ENCODE measurements at regions not wholly inside any gene's neighbourhood (a gene's known extent, or its start where the extent isn't known, plus 50 kb on each side); places are given as distances from the start of the nearest gene placed in this dataset.

DNA sequence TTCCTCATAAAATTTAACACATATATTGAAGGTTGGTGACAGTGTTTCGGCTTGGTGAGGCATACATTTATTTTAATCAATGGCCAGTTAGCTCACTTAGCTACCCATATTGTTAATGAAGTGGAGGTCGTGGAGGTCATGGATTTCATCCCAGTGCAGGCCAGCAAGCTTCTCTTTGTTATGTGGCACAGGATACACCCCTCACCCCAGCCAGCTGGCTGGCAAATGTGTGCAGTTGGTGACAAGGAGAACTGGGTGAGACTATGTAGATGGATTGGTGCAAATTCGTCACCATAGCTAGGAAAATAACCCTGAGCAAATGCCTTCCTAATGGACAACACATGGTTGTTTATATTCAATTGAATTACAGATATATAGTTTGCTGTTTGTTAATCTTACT, 50.5 kb upstream of the FOXP2 start:
- no peaks in the 10 kb centered on the region for H3K9me3 ChIP-seq (ENCODE audit: low read depth)
- DNase-seq (ENCODE audit: low read depth in 1 of 2, low spot score in 1 of 2): no peak
- H3K27me3 ChIP-seq: no peaks in the 10 kb centered on the region
- no peak overlapping the region for H3K27ac ChIP-seq
- H3K4me3 ChIP-seq: no peak overlapping the region
- TF ChIP-seq, protein P1, sequence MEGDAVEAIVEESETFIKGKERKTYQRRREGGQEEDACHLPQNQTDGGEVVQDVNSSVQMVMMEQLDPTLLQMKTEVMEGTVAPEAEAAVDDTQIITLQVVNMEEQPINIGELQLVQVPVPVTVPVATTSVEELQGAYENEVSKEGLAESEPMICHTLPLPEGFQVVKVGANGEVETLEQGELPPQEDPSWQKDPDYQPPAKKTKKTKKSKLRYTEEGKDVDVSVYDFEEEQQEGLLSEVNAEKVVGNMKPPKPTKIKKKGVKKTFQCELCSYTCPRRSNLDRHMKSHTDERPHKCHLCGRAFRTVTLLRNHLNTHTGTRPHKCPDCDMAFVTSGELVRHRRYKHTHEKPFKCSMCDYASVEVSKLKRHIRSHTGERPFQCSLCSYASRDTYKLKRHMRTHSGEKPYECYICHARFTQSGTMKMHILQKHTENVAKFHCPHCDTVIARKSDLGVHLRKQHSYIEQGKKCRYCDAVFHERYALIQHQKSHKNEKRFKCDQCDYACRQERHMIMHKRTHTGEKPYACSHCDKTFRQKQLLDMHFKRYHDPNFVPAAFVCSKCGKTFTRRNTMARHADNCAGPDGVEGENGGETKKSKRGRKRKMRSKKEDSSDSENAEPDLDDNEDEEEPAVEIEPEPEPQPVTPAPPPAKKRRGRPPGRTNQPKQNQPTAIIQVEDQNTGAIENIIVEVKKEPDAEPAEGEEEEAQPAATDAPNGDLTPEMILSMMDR (IDR thresholded peaks at IDR 0.05; ENCODE audit: low read depth, low read length): no peak
- no peaks in the 10 kb centered on the region for H3K36me3 ChIP-seq
- no peaks in the 10 kb centered on the region for H3K4me1 ChIP-seq (ENCODE audit: low read depth)

DNA sequence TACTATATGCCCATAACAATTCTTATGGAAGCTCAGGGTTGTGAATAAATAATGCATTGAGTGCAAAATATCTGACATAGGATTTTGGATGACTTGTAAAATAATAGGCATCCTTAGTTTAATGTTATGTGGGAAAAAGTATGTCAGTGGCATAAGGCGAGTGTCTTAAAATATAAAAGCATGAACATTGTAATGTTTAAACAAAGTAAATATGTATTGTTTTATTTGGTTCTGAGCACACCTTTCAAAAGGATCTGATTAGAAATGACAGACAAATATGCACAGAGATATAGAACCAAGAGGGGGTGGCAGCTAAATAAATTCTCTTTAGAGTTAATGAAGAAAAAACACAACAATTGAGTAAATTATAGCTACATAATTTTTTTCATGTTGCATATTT, 51.3 kb upstream of the FOXP2 start:
- H3K27ac ChIP-seq: no peak overlapping the region
- DNase-seq (ENCODE audit: low read depth in 1 of 2, low spot score in 1 of 2): no peak
- no peaks in the 10 kb centered on the region for H3K36me3 ChIP-seq
- TF ChIP-seq, protein P1 (IDR thresholded peaks at IDR 0.05; ENCODE audit: low read depth, low read length): no peak
- no peaks in the 10 kb centered on the region for H3K4me1 ChIP-seq (ENCODE audit: low read depth)
- H3K4me3 ChIP-seq: no peak overlapping the region
- H3K9me3 ChIP-seq (ENCODE audit: low read depth): no peaks in the 10 kb centered on the region
- no peaks in the 10 kb centered on the region for H3K27me3 ChIP-seq

DNA sequence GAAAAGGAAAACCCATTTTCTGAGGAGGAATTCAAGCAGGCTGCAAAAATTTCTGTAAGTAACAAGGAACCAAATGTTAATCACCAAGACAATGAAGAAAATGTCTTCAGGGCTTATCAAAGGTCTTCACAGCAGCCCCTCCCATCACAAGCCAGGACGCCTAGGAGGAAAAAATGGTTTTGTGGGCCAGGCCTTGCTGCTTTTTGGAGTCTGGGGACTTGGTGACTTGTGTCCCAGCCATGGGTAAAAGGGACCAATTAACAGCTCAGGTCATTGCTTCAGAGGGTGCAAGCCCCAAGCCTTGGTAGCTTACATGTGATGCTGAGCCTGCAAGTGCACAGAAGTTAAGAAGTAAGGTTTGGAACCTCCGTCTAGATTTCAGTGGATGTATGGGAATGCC, 55.7 kb upstream of the FOXP2 start:
- Histone ChIP-seq H3K27me3 (no peaks in the 10 kb centered on the region), H3K36me3 (no peaks in the 10 kb centered on the region), H3K4me3 (no peak overlapping the region), H3K9me3 (ENCODE audit: low read depth) (no peaks in the 10 kb centered on the region), H3K27ac (no peak overlapping the region), H3K4me1 (ENCODE audit: low read depth) (no peaks in the 10 kb centered on the region)
- TF ChIP-seq, protein P1 (IDR thresholded peaks at IDR 0.05; ENCODE audit: low read depth, low read length): no peak
- DNase-seq (ENCODE audit: low read depth in 1 of 2, low spot score in 1 of 2): no peak

DNA sequence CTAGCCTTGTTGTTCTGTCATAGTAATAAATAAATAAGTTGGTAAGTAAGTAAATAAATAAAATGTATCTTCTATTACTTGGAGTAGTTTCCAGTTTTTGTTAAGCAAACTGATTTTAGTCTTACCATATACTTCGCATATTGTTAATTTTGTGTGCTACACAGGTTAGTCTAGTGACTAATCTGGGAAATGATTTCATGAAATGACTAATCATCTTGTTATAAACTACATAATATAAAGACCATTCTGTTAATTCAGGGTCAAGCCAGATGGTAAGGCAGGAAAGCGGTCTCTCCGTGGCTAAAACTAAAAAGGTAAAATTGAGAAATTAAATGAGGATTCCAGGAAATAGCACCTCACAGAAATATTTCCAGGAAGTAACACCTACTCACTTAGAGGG, 58.5 kb upstream of the FOXP2 start:
- H3K4me3 ChIP-seq: no peak overlapping the region
- no peak for DNase-seq (ENCODE audit: low read depth in 1 of 2, low spot score in 1 of 2)
- H3K27ac ChIP-seq: no peak overlapping the region
- H3K9me3 ChIP-seq (ENCODE audit: low read depth): no peaks in the 10 kb centered on the region
- H3K27me3 ChIP-seq: no peaks in the 10 kb centered on the region
- H3K4me1 ChIP-seq (ENCODE audit: low read depth): no peaks in the 10 kb centered on the region
- TF ChIP-seq, protein P1 (IDR thresholded peaks at IDR 0.05; ENCODE audit: low read depth, low read length): no peak
- no peaks in the 10 kb centered on the region for H3K36me3 ChIP-seq

DNA sequence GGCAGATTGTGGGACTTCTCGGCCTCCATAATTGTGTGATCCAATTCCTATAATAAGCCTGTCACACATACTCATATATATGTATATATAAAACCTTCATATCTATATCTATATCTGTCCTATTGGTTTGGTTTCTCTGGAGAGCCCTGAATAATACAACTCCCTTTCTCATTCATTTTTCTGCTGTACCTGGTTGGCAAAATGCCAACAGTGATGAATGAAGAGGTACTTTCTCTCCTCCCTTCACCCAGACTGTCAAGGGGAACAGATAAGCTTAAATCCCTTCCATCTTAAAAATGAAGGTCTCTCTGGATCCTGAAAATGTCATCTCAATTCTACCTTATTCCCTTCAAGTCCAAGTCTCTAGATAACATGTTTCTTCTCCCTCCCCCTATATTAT, 60.3 kb upstream of the FOXP2 start:
- Histone ChIP-seq H3K27me3 (no peaks in the 10 kb centered on the region), H3K9me3 (ENCODE audit: low read depth) (no peaks in the 10 kb centered on the region), H3K36me3 (no peaks in the 10 kb centered on the region), H3K27ac (no peak overlapping the region), H3K4me1 (ENCODE audit: low read depth) (no peaks in the 10 kb centered on the region), H3K4me3 (no peak overlapping the region)
- TF ChIP-seq, protein P1 (IDR thresholded peaks at IDR 0.05; ENCODE audit: low read depth, low read length): no peak
- DNase-seq (ENCODE audit: low read depth in 1 of 2, low spot score in 1 of 2): no peak

DNA sequence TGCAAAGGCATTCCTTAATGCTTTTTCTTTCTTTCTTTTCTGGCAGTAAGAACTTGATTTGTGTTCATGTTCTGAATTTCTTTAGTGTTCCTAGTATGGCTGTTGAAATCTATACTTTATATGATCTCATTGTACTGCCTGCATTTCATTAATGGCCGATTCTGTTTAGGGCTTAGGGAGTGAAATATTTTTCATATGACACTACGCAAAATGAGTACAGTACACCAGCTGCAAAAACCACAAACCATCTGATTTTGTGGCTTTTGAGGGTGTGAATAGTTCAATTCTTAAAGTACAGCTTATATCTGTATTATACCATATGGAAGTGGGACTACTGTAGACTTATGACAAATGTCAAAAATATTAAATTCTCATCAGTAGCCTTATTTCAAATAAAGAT, 69.1 kb upstream of the FOXP2 start:
- Histone ChIP-seq H3K4me1 (ENCODE audit: low read depth) (no peaks in the 10 kb centered on the region), H3K27me3 (no peaks in the 10 kb centered on the region), H3K27ac (no peak overlapping the region), H3K4me3 (no peak overlapping the region), H3K36me3 (no peaks in the 10 kb centered on the region), H3K9me3 (ENCODE audit: low read depth) (no peaks in the 10 kb centered on the region)
- DNase-seq (ENCODE audit: low read depth in 1 of 2, low spot score in 1 of 2): peak in 1 of 2 donors; percentile 46
- TF ChIP-seq, protein P1 (IDR thresholded peaks at IDR 0.05; ENCODE audit: low read depth, low read length): no peak
